DND-41 (cell line): ENCODE measurements at regions not wholly inside any gene's neighbourhood (a gene's known extent, or its start where the extent isn't known, plus 50 kb on each side); places are given as distances from the start of the nearest gene placed in this dataset.

ENCODE experiments used
- ATAC-seq: fragments of 200-7000 bp; cut with Tn5 transposase; 3 replicates; pipeline ENCODE4 v1.9.1; 2021; ENCODE audit warnings: low read depth; ENCODE audit not compliant: insufficient read depth
- DNase-seq: peaks from one replicate; pipeline ENCODE4 v3.0.0-alpha.2; 2020
- H2AFZ ChIP-seq: 2 replicates; pipeline ENCODE4 v1.6.0; 2012; ENCODE audit warnings: low read depth, low read length
- H3K27ac ChIP-seq: 2 replicates; pipeline ENCODE4 v1.5.1; 2012; ENCODE audit warnings: low read length, inconsistent platforms
- H3K27me3 ChIP-seq: fragments of 200-600 bp; sonication (generic); 2 replicates; pipeline ENCODE4 v1.6.0; 2012; ENCODE audit warnings: low read length, mild to moderate bottlenecking, inconsistent platforms; ENCODE audit not compliant: insufficient read depth, poor library complexity
- H3K36me3 ChIP-seq: 2 replicates; pipeline ENCODE4 v1.5.1; 2012; ENCODE audit warnings: low read length, inconsistent platforms; ENCODE audit not compliant: insufficient read depth
- H3K4me1 ChIP-seq: 2 replicates; pipeline ENCODE4 v1.5.1; 2012; ENCODE audit warnings: mild to moderate bottlenecking, low read length; ENCODE audit not compliant: insufficient read depth
- H3K4me2 ChIP-seq: 2 replicates; pipeline ENCODE4 v1.6.0; 2012; ENCODE audit warnings: mild to moderate bottlenecking, moderate library complexity, low read length, inconsistent platforms; ENCODE audit not compliant: insufficient read depth
- H3K4me3 ChIP-seq, 2 experiments: fragments of 200-600 bp in 1 of 2; shearing (Covaris generic) in 1 of 2; 2 replicates each; pipeline ENCODE4 v1.5.1; 2012 to 2016; ENCODE audit warnings: inconsistent platforms in 2 of 2, low read length in 2 of 2, mild to moderate bottlenecking in 2 of 2, low read depth in 1 of 2, moderate library complexity in 1 of 2
- H3K79me2 ChIP-seq: 2 replicates; pipeline ENCODE4 v1.6.0; 2012; ENCODE audit warnings: low read length, inconsistent platforms; ENCODE audit not compliant: insufficient read depth
- H3K9ac ChIP-seq: 2 replicates; pipeline ENCODE4 v1.6.0; 2012; ENCODE audit warnings: low read depth, mild to moderate bottlenecking, inconsistent platforms, low read length, moderate library complexity
- H3K9me3 ChIP-seq: 2 replicates; pipeline ENCODE4 v1.5.1; 2012; ENCODE audit warnings: low read length, moderate library complexity, mild to moderate bottlenecking, inconsistent platforms; ENCODE audit not compliant: insufficient read depth, severe bottlenecking
- H4K20me1 ChIP-seq: 2 replicates; pipeline ENCODE4 v1.6.0; 2012; ENCODE audit warnings: low read length; ENCODE audit not compliant: insufficient read depth
- CTCF ChIP-seq: IDR thresholded peaks from 2 replicates; pipeline ENCODE4 v1.5.1; 2012; ENCODE audit warnings: borderline replicate concordance, low read length, moderate library complexity, mild to moderate bottlenecking; ENCODE audit not compliant: poor library complexity, severe bottlenecking; ENCODE audit errors: extremely low read depth
- EZH2 ChIP-seq: IDR thresholded peaks from 3 replicates; pipeline ENCODE4 v1.6.1; 2012; ENCODE audit warnings: borderline replicate concordance, low read depth, mild to moderate bottlenecking, moderate library complexity, low read length, inconsistent platforms; ENCODE audit not compliant: severe bottlenecking

GRCh38 chr17:15122857-15123256 is 142.3 kb downstream of the PMP22 start:
- H3K27ac ChIP-seq = no peak overlapping the region
- no peak for ATAC-seq
- H3K9me3 ChIP-seq = no peaks in the 10 kb centered on the region
- no peaks in the 10 kb centered on the region for H4K20me1 ChIP-seq
- H3K4me2 ChIP-seq = no peak overlapping the region
- H3K36me3 ChIP-seq = no peaks in the 10 kb centered on the region
- DNase-seq = no peak
- H3K9ac ChIP-seq = no peak overlapping the region
- no peak overlapping the region for H2AFZ ChIP-seq
- no peak for TF ChIP-seq EZH2
- TF ChIP-seq CTCF = no peak
- H3K79me2 ChIP-seq = no peaks in the 10 kb centered on the region
- no peaks in the 10 kb centered on the region for H3K4me1 ChIP-seq
- H3K27me3 ChIP-seq = no peaks in the 10 kb centered on the region
- H3K4me3 ChIP-seq = no peak overlapping the region

- Histone ChIP-seq H3K4me1 (no peaks in the 10 kb centered on the region), H3K4me2 (no peak overlapping the region), H3K79me2 (no peaks in the 10 kb centered on the region), H4K20me1 (no peaks in the 10 kb centered on the region), H3K4me3 (no peak overlapping the region), H2AFZ (no peak overlapping the region), H3K36me3 (no peaks in the 10 kb centered on the region), H3K27me3 (no peaks in the 10 kb centered on the region), H3K9ac (no peak overlapping the region), H3K27ac (no peak overlapping the region), H3K9me3 (peaks cover 4% of the 10 kb centered on the region)
- DNase-seq (no peak), ATAC-seq (no peak)
- TF ChIP-seq CTCF (no peak), EZH2 (no peak)
Measured at GRCh38 chr17:15121426-15121825, 143.7 kb downstream of the PMP22 start.

GRCh38 chr17:15119968-15120367 is 145.2 kb downstream of the PMP22 start:
- Histone ChIP-seq H3K9me3 (peaks cover 9% of the 10 kb centered on the region), H2AFZ (no peak overlapping the region), H3K4me1 (no peaks in the 10 kb centered on the region), H4K20me1 (no peaks in the 10 kb centered on the region), H3K4me3 (no peak overlapping the region), H3K9ac (no peak overlapping the region), H3K27ac (no peak overlapping the region), H3K79me2 (no peaks in the 10 kb centered on the region), H3K36me3 (no peaks in the 10 kb centered on the region), H3K4me2 (no peak overlapping the region), H3K27me3 (no peaks in the 10 kb centered on the region)
- no peak for DNase-seq
- no peak for TF ChIP-seq CTCF
- TF ChIP-seq EZH2 = no peak
- ATAC-seq = no peak

- no peak overlapping the region for H3K4me2 ChIP-seq
- no peaks in the 10 kb centered on the region for H4K20me1 ChIP-seq
- H3K36me3 ChIP-seq = no peaks in the 10 kb centered on the region
- no peaks in the 10 kb centered on the region for H3K79me2 ChIP-seq
- no peak overlapping the region for H3K27ac ChIP-seq
- no peaks in the 10 kb centered on the region for H3K27me3 ChIP-seq
- no peak overlapping the region for H2AFZ ChIP-seq
- no peaks in the 10 kb centered on the region for H3K4me1 ChIP-seq
- peaks cover 9% of the 10 kb centered on the region for H3K9me3 ChIP-seq
- H3K9ac ChIP-seq = no peak overlapping the region
- no peak for ATAC-seq
- H3K4me3 ChIP-seq = no peak overlapping the region
- DNase-seq = no peak
- TF ChIP-seq CTCF = no peak
- TF ChIP-seq EZH2 = no peak
Measured at GRCh38 chr17:15117239-15117638, 147.9 kb downstream of the PMP22 start.
